Activated CD8-positive, alpha-beta memory T cell treated with anti-CD3 and anti-CD28 coated beads for 4 hours (primary cell): ENCODE measurements at regions not wholly inside any gene's neighbourhood (a gene's known extent, or its start where the extent isn't known, plus 50 kb on each side); places are given as distances from the start of the nearest gene placed in this dataset.
"Not testable (repeated sequence)": the region's sequence is repeated elsewhere in the genome, so short reads cannot be mapped to it uniquely, and the experiment has no call there.

Experiments used
- DNase-seq, 2 donors: peaks; one replicate each; pipeline ENCODE4 v3.0.0-alpha.2; 2020; ENCODE audit warnings: low read depth in 2 of 2

DNA sequence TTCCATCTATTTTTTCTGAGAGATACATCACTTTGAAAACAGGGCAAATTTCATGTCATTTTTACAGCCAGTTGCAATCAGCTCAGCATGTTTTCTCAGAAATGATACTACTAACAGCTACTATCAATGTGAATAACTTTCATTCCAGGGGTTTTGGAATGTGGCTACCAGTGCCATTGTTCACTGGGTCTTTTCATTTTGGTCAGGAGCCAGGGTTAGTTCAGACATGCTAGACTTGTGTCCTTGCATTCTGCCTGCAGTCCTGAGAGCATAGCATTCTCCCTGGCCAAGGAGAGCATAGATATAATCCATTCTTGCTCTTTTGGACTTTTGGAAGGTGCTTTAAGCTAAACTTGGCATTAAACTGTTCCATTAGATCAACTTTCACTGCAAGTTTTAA, 160.9 kb upstream of the NEBL start:
- DNase-seq: no peak

GRCh38 chr10:21057436-21057835, 160.3 kb upstream of the NEBL start:
- no peak for DNase-seq

- DNase-seq: no peak
Observed at GRCh38 chr10:21056461-21056860, 159.3 kb upstream of the NEBL start.

DNA sequence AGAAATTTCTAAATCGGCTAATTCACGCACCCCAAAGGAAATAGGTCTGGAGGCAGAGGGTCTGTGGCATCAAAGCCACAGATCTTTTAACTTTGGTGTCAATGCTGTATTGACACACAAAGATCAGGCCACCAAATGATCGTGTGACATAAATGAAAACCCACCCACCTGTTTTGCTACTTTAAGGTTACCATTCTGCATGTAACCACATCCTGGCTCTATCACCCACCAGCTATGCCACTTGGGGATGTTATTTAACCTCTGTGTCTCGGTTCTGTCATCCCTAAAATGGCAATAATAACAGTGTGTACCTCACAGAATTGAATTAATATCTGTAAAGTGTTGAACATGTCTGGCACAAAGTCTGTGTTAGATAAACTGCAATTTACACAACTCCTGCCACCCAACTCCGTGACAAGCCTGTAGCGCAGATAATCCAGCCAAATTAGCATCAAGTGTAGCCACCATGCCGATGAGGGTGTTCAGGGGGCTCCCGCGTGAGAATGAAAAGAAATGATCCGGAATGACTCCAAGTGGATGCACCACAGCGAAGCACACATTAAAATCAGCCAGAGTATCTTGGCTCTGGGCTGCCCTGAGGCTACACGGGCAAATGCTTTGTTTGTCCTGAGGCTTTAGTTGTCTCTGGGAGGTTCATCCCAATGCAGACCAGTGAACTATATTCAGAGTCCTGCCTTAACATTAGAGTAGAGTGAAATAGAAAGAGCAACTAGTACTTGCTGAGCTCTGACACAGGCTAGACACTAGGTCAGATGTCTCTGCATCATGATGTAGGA, 158.4 kb upstream of the NEBL start:
- no peak for DNase-seq

DNA sequence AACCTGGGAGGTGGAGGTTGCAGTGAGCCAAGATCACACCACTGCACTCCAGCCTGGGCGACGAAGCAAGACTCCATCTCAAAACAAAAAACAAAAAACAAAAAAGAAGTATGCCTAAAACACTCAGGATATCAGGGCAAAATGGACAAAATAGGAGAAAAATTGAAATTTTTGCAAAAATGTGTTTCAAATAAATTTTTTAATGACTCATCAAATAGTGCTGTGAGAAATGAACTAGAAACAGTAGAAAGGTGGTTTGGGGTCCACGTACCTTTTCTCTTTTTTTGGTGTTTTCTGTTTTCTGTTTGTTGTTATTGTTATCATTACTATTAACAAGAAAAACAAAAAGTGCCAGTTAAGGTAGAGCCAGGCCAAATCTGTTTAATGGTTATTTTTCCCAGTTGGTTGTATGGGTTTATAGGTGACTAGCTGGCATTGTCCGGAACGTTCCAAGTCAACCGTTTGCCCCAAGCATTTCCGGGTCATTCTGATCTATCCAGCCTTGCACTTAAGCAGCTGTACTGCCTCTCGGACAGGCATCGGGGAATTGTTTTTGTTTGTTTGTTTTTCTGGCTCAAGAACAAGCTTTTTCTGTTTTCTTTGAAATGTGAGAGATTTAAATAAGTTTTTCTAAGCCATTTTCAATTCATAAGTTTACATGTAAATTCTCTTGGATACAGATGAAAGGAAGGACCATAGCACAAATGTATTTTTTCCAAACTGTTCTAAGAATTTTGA, 157.0 kb upstream of the NEBL start:
- no peak for DNase-seq

GRCh38 chr10:21052709-21053104, 155.6 kb upstream of the NEBL start:
- DNase-seq: no peak

- no peak for DNase-seq
Observed at GRCh38 chr10:21052072-21052708, 155.1 kb upstream of the NEBL start.

DNA sequence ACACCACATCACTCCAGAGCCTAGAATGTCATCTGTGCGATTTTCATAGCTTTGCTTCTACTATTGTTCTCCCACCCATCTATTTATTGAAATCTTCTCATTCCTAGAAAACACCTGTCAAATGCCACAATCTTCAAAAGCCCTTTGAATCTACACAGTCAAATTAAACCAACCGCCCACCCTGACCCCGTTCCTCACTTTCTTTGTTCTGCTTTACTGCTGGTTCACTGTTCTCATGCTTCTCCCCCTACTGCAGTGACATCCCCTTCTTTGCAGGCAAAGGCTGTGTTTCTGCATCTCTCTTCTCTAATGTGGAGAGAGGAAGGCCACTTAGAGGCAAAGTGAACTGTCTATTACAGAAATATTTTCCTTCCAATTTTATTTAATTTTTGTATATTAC, 152.4 kb upstream of the NEBL start:
- no peak for DNase-seq

DNA sequence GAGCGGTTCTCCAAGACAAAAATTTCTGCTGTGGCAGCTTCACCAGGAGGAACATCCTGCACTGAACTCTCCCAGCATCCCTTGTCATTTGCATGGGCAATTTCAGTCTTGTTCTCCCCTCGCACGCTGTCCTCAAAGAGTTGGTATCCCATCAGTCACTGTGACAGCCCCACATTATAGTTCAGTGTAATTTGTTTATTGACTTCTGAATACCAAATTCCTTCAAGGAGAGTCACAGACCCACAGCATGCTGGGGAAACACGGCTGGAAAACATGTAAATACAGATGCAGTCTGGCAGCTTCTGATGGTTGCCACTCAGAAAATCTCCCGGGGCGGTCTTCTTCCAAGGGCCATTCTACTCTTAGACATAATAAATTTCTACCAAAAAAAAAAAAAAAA, 151.0 kb upstream of the NEBL start:
- DNase-seq: no peak

DNA sequence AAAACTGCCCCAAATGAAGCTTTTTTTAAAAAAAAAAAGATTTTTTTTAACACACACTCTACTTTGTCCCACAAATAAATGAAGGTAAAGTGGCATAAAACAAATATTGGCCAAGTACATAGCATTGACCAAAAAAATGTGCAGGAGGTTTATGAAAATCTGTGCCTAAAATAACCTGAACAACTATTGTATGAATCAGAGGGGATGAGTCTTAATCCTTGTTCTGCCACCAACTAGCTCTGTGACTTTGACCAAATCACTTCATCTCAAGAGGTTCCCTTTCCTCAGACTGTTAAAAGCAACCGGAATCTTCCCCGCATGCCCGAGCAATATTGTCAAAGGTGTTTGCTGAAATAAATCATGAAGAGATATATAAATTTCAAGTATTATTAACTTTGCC, 150.4 kb upstream of the NEBL start:
- no peak for DNase-seq

DNA sequence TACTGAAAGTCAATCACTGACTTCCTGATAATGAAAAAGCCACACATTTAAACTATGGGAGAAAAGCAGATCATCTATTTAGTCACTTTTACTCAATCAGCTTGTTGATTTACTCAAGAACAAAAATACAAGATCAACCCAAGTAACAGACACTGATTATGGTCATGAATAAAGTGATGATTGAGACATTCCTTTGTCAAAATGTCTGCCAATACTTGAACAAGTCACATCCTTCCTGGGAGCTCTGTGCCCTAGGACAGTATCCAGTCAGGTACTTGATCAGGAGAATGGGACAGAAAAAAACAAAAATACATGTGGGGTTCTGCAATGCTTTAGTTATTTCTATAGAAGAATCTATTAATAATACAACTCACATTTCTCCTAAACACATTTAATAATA, 150.0 kb upstream of the NEBL start:
- DNase-seq: no peak

DNA sequence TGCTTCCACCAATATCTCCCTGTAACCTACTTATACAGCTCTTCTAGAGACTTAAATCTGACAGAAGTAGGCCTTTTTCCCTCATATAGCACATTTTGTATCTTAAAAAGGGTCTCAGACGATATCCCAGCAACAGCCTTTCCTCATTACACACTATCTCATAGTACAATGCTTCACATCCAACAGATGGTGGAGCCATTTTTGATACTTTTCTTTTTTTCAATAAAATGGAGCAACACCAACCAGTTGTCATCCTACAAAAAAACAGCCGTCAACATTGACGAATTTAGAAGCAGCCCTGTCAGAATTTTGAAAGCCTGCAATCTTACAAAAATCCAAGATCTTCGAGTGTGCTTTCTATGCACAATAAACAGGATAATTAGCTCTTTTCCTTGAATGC, 145.9 kb upstream of the NEBL start:
- DNase-seq: no peak

GRCh38 chr10:21042536-21042935, 145.4 kb upstream of the NEBL start:
- DNase-seq: no peak

DNA sequence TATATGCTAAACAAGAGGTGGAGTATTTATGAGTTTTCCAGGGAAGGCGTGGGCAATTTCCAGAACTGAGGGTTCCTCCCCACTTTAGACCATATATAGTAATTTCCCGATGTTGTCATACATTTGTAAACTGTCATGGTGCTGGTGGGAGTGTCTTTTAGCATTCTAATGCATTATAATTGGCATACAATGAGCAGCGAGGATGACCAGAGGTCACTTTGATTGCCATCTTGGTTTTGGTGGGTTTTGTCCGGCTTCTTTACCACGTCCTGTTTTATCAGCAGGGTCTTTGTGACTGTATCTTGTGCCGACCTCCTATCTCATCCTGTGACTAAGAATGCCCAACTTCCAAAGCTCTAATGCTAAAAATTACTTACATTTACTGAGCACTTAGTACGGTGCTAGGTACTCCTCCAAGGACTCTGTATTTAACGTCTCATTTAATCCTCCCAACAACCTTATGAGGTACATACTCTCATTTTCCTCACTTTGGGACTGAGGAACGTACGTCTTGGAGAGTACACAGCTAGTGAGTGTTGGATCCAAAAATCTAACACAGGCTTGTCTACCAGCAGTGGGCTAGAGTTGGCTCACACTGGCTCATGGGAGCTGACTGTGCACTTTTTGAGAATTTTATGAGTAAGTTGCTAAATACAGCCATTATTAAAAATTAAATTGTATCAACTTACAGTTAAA, 144.8 kb upstream of the NEBL start:
- DNase-seq: no peak

DNA sequence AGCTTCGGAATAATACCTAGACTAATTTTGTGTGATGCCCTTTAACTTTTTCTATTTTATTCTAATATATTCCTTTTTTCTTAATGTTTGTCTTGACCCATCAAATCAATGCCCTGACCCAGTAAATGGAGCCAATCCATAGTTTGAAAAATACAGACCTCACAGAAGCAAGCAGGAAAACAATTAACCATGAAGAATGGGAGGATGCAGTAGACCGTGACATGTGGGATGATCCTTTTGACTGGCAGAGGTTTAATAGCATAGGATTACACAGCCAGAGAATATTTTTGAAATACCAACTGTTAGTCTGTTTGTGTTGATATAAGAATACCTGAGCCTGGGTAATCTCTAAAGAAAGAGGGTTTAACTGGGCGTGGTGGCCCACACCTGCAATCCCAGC, 142.6 kb upstream of the NEBL start:
- DNase-seq: no peak

- DNase-seq: no peak
Observed at GRCh38 chr10:21036757-21037156, 139.6 kb upstream of the NEBL start.

DNA sequence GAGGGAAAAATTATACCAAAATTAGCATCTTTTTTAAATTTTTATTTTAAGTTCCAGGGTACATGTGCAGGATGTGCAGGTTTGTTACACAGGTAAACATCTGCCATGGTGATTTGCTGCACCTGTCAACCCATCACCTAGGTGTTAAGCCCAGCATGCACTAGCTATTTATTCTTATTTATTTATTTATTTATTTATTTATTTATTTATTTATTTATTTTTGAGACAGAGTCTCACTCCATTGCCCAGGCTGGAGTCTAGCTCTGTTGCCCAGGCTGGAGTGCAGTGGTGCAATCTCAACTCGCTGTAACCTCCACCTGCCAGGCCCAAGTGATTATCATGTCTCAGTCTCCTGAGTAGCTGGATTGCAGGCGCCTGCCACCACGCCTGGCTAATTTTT, 137.7 kb upstream of the NEBL start:
- DNase-seq: not testable (repeated sequence)

GRCh38 chr10:21034241-21034640, 137.1 kb upstream of the NEBL start:
- no peak for DNase-seq

GRCh38 chr10:21032587-21033319, 135.6 kb upstream of the NEBL start:
- no peak for DNase-seq

- no peak for DNase-seq
Observed at GRCh38 chr10:21031232-21031795, 134.2 kb upstream of the NEBL start.

- no peak for DNase-seq
Observed at GRCh38 chr10:21030091-21030490, 133.0 kb upstream of the NEBL start.
